NCI-H748 (cell line): ENCODE measurements at regions not wholly inside any gene's neighbourhood (a gene's known extent, or its start where the extent isn't known, plus 50 kb on each side); places are given as distances from the start of the nearest gene placed in this dataset.
"Not testable (repeated sequence)": the region's sequence is repeated elsewhere in the genome, so short reads cannot be mapped to it uniquely, and the experiment has no call there.

ENCODE experiments used
- DNase-seq: peaks from one replicate; lab custom pipeline; 2025; ENCODE audit not compliant: unreplicated experiment; lab: John Stamatoyannopoulos, UW

DNA sequence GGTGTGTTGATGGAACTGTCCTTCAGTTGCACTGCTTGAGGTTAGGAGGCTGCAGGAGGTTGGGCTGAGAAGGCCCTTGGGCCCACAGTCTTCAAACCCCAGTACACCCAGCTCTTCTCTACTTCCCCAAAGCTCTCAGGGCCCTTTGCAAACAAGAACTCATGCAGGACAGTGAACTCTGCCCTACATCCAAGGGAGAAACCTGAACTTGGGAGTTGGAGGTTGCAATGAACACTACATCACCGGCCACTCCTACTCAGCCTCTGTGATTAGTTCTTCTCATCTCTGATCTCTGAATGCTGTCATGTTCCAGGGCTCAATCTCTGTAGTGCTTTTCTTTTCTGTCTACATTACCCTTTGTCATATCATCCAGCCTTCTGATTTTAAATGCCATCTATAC lies 148.5 kb upstream of the PDE7B start:
- DNase-seq, result no peak

DNA sequence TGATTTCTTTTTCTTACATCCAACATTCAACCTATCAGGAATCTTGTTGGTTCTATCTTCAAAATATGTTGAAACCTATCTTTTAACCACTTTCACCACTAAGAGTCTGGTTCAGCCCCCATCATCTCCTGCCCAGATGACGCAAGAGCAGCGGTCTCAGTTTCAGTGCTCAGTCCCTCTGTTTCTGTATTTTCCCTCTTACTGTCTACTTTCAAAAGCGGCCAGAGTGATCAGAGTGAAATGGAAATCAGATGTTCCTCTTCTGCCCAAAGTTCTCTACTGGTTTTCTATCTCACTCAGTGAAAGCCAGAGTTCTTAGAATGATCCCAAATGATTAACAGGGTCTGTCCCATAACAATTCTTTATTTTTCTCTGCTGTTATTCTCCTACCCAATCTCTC lies 147.9 kb upstream of the PDE7B start:
- no peak for DNase-seq

- DNase-seq, result no peak
Observed at GRCh38 chr6:135707426-135707825, 144.1 kb upstream of the PDE7B start.

- DNase-seq, result peak; percentile 70
Observed at GRCh38 chr6:135710042-135710441, 141.5 kb upstream of the PDE7B start.

DNA sequence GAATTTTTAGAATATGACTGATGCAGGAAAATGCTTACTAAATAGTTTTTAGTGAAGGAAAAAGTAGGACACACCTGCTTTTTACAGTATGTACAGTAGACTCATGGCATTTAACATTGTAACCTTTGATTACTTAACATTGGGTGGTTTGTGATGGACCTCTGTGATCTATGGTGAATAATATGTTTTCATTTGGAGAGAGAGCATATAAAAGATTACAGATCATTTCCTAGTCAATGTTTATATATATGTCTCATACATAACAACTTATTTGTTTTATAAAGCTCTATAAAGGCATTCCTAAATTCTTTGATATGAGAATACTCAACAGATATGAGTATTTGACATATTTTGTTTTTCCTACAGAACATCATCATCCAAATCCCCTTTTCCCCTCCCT lies 129.3 kb upstream of the PDE7B start:
- DNase-seq, result no peak

GRCh38 chr6:135722679-135723078 lies 128.8 kb upstream of the PDE7B start:
- DNase-seq, result no peak

- no peak for DNase-seq
Observed at GRCh38 chr6:135728589-135728988, 122.9 kb upstream of the PDE7B start.

GRCh38 chr6:135731116-135731515 lies 120.4 kb upstream of the PDE7B start:
- DNase-seq, result no peak

- DNase-seq, result not testable (repeated sequence)
Observed at GRCh38 chr6:135736351-135736750, 115.2 kb upstream of the PDE7B start.

- no peak for DNase-seq
Observed at GRCh38 chr6:135738636-135739035, 112.9 kb upstream of the PDE7B start.

GRCh38 chr6:135739288-135739687 lies 112.2 kb upstream of the PDE7B start:
- DNase-seq, result no peak

- no peak for DNase-seq
Observed at GRCh38 chr6:135740580-135740979, 110.9 kb upstream of the PDE7B start.

DNA sequence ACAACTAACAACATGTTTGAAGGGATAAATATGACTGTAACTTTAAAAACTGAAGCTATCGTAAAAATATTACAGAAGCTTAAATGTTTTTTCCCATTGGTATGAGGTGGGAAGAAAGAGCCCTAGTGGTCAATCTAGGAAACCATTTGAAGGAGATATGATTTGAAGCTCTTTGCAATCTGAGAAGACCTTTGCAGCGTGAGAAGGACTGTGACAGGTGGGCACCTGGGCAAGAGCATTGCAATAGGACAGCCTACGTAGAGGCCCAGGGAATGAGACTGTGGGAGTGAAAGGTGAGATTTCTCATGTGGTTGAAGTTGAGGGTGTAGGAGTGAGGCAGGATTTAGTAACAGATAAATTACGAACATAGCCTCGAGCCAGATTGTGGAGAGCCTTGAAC lies 108.0 kb upstream of the PDE7B start:
- no peak for DNase-seq

DNA sequence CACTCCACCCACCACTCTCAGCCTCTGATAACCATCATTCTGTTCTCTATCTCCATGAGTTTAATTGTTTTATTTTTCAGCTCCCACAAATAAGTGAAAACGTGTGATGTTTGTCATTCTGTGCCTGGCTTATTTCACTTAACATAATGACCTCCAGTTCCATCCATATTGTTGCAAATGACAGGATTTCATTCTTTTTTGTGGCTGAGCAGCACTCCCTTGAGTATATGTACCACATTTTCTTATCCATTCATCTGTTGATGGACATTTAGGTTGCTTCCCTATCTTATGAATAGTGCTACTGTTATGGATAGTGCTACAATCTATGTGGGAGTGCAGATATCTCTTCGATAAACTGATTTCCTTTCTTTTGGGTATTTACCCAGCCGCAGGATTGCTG lies 103.3 kb upstream of the PDE7B start:
- no peak for DNase-seq

DNA sequence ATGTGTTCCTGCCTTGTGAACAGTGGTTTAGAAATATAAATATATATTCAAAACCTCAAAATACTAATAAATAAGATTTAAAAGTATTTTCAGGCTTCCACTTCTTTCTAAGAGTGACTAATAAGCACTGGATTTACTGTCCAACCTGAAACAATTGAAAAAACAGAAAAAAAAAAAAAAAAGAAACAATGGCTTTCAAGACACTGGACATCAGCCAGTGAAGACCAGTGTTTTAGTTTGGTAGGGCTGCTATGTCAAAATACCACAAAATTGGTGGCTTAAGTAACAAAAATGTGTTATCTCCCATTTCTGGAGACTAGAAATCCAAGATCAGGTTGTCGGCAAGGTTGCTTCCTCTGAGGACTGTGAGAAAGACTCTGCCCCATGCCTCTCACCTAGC lies 101.4 kb upstream of the PDE7B start:
- DNase-seq, result no peak

GRCh38 chr6:135753196-135753595 lies 98.3 kb upstream of the PDE7B start:
- DNase-seq, result no peak

DNA sequence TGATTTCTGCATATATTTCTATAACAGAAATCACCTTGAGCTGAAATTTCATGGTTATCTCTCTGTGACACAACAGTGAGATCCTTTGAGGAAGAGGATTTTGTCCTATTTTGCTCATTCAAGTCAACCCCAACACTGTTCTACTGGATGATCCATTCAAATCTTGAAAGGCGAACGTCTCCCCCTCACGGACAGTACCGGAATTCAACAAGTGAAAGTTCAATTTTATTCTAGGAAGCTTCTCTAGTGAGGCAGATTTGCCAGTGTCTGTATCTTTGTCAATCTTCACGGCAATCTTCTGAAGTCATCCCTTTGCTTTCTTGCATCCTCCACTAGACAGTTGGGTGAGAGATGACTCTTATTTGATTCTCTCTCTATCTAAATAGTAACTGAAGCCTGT lies 91.7 kb upstream of the PDE7B start:
- no peak for DNase-seq

- DNase-seq, result no peak
Observed at GRCh38 chr6:135774006-135774405, 77.5 kb upstream of the PDE7B start.

DNA sequence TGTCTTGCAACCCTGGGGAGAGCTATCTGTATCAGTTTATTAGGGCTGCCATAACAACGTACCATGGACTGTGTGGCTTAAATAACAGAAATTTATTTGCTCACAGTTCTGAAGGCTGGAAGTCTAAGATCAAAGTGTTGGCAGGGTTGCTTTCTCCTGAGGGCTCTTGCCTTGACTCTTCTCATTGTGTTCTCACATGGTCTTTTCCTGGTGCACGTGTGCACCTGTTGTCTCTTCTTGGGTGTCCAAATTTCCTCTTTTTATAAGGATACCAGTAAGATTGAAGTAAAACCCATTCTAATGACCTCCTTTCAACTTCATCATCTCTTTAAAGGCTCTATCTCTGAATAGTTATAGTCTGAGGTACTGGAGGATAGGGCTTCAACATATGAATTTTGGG lies 72.3 kb upstream of the PDE7B start:
- no peak for DNase-seq

DNA sequence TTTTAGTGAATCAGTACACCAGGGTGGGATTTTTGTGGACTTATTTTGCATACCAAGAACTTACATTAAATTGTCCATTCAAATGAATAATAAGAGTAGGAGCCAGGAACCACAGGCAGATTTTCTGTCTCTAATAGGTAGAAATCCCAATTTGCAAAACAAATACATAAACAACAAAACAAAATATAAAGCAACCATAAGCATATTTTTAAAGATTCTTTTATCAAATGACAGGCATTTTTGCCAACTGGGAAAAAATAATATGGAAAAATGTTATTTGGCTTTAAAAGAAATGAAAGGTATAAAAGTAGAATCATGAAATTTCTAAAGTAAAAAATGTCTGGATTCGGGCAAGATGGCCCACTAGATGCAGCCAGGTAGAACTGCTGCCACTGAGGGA lies 71.2 kb upstream of the PDE7B start:
- no peak for DNase-seq

DNA sequence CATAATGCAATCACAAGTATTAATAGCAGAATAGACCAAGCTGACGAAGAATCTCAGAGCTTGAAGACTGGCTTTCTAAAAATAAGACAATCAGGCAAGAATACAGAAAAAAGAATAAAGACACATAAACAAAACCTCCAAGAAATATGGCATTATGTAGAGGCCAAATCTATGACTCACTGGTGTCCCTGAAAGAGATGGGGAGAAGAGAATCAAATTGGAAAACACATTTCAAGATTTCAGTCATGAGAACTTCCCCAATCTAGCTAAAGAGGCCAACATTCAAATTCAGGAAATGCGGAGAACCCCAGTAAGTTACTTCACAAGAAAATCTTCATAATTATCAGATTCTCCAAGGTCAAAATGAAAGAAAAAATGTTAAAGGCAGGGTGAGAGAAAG lies 69.0 kb upstream of the PDE7B start:
- no peak for DNase-seq

GRCh38 chr6:135784507-135784906 lies 67.0 kb upstream of the PDE7B start:
- DNase-seq, result no peak

- no peak for DNase-seq
Observed at GRCh38 chr6:135789375-135790050, 62.0 kb upstream of the PDE7B start.

DNA sequence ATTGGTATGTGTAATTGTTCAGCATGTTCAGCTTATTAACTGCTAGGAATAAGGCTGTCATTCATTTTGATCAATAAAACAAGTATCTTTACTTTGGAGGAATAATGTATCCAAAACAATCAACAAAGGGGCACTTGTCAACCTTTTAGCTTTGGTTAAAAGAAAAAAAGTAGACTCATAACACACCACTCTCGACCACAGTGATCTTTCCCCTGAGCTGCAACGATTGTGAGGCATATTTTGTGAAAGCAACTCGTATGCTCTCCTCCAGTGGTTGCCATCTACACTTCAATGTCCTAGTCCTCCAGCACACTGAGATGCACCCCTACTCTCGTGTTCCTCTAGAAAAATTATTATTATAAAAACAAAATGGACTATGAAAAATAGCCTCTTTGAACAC lies 60.1 kb upstream of the PDE7B start:
- DNase-seq, result no peak
